ENCODE measurements at regions not wholly inside any gene's neighbourhood (a gene's known extent, or its start where the extent isn't known, plus 50 kb on each side); places are given as distances from the start of the nearest gene placed in this dataset.

DNA sequence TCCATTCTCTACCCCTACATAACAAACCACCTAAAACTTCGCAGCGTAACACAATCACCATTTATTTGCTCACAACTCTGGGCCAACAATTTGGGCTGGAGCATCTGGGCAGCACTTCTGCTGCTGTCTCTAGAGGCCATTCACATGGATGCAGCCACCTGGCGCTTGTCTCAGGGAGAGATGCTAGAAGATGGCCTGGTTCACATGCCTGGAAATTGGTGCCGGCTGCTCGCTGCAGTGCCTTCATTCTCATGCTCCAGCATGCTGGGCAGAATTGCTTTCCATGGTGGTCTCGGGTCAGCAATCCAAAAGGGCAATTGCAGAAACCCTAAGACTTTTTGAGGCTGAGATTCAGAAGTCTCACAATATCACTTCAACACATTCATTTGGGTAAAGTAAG lies 157.4 kb downstream of the SUCLG1 start:
- TF ChIP-seq CTCF (IDR thresholded peaks at IDR 0.05): no peak
- no peak for TF ChIP-seq POLR2AphosphoS5 (IDR thresholded peaks at IDR 0.05)
- TF ChIP-seq POLR2A (IDR thresholded peaks at IDR 0.05): no peak
- no peak for TF ChIP-seq EP300 (IDR thresholded peaks at IDR 0.05)

Data from upper lobe of left lung (tissue), 4 donors.